Left lung (tissue), 4 donors: ENCODE measurements at regions not wholly inside any gene's neighbourhood (a gene's known extent, or its start where the extent isn't known, plus 50 kb on each side); places are given as distances from the start of the nearest gene placed in this dataset.
A peak's percentile ranks its signal among the peaks of the same experiment; 100 is the strongest.

Experiments used
- ATAC-seq: fragments of 200-7000 bp; cut with Tn5 transposase; one replicate; pipeline ENCODE4 v1.9.1; 2020; ENCODE audit warnings: moderate library complexity
- DNase-seq, 4 donors: peaks; one replicate each; pipeline ENCODE4 v3.0.0-alpha.2; 2013 to 2020
- H3K27ac ChIP-seq, 2 donors: fragments of 200-600 bp; sonication (generic) in 1 of 2; one replicate each; pipeline versions ENCODE4 v1.5.0 to v1.8.0; 2020 to 2021
- H3K27me3 ChIP-seq, 2 donors: fragments of 200-600 bp; sonication (generic) in 1 of 2; one replicate each; pipeline versions ENCODE4 v1.5.0 to v1.8.0; 2020 to 2021
- H3K36me3 ChIP-seq, 2 donors: fragments of 200-600 bp; sonication (generic) in 1 of 2; one replicate each; pipeline versions ENCODE4 v1.5.0 to v1.8.0; 2020 to 2021
- H3K4me1 ChIP-seq, 2 donors: fragments of 200-600 bp; one replicate each; pipeline ENCODE4 v1.8.0; 2021
- H3K4me3 ChIP-seq, 2 donors: fragments of 200-600 bp; sonication (generic) in 1 of 2; one replicate each; pipeline versions ENCODE4 v1.5.0 to v1.8.0; 2020 to 2021; ENCODE audit warnings: mild to moderate bottlenecking in 1 of 2
- H3K9me3 ChIP-seq, 2 donors: fragments of 200-600 bp; sonication (generic) in 1 of 2; one replicate each; pipeline versions ENCODE4 v1.5.0 to v1.8.0; 2020 to 2021
- intact Hi-C, 2 donors: fragments of 100-400 bp; cut with DNase I; formaldehyde crosslinking; loops; one replicate each; pipeline versions ENCODE4 v1.11.2 to v1.14.2; 2022
- TF ChIP-seq, protein P1 (sequence below), 2 donors: fragments of 200-600 bp; sonication (generic) in 1 of 2; IDR thresholded peaks; one replicate each; pipeline versions ENCODE4 v1.5.0 to v1.8.0; 2021; ENCODE audit warnings: antibody characterized with exemption in 2 of 2
- donor health status: DM: no; HTN: yes; CAD: no.
- donor health status: DM: no; HTN: no; CAD: no.

DNA sequence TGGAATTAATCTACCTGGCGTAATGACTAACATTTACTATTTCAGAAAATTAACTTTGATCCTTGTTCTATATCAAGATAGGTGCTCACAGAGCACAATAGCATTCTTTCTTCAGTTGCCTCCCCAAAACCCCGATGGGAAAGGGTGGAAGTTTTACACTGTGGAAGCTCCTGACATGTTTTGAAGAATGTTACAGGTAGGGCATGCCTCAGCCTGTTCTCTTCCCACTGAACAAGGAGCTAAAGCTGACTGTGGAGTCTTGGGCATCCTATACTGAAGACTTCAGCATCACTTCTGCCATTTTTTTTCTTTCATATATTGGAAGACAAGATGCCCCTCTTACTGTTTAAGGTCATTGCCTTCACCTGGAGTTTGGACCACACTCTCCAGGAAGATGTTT, 211.2 kb downstream of the SPP2 start:
- no peaks in the 10 kb centered on the region for H3K9me3 ChIP-seq
- ATAC-seq: no peak
- H3K4me3 ChIP-seq: no peak overlapping the region
- no peaks in the 10 kb centered on the region for H3K36me3 ChIP-seq
- no peak overlapping the region for H3K27ac ChIP-seq
- DNase-seq: no peak
- no peaks in the 10 kb centered on the region for H3K27me3 ChIP-seq
- intact Hi-C loops: no loop called here
- H3K4me1 ChIP-seq: no peaks in the 10 kb centered on the region
- TF ChIP-seq, protein P1, sequence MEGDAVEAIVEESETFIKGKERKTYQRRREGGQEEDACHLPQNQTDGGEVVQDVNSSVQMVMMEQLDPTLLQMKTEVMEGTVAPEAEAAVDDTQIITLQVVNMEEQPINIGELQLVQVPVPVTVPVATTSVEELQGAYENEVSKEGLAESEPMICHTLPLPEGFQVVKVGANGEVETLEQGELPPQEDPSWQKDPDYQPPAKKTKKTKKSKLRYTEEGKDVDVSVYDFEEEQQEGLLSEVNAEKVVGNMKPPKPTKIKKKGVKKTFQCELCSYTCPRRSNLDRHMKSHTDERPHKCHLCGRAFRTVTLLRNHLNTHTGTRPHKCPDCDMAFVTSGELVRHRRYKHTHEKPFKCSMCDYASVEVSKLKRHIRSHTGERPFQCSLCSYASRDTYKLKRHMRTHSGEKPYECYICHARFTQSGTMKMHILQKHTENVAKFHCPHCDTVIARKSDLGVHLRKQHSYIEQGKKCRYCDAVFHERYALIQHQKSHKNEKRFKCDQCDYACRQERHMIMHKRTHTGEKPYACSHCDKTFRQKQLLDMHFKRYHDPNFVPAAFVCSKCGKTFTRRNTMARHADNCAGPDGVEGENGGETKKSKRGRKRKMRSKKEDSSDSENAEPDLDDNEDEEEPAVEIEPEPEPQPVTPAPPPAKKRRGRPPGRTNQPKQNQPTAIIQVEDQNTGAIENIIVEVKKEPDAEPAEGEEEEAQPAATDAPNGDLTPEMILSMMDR (IDR thresholded peaks at IDR 0.05): no peak

DNA sequence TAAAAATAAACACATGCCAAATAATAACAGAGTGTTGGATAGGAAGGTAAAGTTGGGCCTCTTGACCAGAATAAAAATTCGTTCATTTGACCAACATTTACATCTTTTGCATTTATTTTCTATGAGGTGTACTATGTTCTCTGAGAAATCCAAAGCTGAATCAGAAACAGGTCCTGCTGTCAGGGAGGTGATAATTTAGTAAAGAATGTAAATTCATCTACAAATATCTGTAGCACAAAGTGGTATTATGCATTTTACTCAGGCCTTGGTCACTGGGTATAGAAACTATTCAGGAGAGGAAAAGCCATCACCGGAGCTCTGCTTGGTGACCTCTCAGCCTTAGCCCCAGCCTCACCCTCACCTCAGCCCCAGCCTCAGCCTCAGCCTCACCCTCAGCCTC, 208.9 kb downstream of the SPP2 start:
- H3K27me3 ChIP-seq: no peaks in the 10 kb centered on the region
- H3K27ac ChIP-seq: no peak overlapping the region
- DNase-seq: no peak
- intact Hi-C loops: no loop called here
- H3K4me3 ChIP-seq: no peak overlapping the region
- H3K36me3 ChIP-seq: no peaks in the 10 kb centered on the region
- ATAC-seq: no peak
- H3K4me1 ChIP-seq: no peaks in the 10 kb centered on the region
- H3K9me3 ChIP-seq: no peaks in the 10 kb centered on the region
- TF ChIP-seq, protein P1 (IDR thresholded peaks at IDR 0.05): no peak

DNA sequence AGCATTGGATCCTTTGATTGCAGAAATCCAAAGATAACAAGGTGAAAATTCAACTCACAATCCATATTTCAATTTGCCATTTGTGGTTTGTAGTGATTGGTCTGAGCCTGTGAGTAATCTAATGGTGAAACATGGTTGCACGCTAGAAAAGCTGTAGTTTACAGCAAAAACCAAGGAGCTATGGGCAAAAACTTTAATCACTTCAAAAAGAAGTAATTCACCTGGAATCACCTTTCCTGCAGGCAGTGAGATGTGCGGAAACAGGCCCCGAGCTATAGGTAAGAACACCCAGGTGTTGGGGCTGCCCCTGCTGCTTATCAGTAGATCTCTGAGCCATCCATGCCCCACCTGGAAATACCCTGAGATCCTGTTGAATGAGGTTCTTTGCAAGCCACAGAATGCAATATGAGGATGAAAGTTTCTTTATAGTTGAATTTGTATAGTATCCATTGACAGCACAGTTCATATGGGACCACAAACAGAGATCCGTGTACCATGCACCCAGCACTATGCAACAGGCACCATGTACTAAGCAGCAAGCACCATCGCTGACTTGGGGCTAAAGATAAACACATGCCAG, 208.2 kb downstream of the SPP2 start:
- no peaks in the 10 kb centered on the region for H3K4me1 ChIP-seq
- ATAC-seq: no peak

DNA sequence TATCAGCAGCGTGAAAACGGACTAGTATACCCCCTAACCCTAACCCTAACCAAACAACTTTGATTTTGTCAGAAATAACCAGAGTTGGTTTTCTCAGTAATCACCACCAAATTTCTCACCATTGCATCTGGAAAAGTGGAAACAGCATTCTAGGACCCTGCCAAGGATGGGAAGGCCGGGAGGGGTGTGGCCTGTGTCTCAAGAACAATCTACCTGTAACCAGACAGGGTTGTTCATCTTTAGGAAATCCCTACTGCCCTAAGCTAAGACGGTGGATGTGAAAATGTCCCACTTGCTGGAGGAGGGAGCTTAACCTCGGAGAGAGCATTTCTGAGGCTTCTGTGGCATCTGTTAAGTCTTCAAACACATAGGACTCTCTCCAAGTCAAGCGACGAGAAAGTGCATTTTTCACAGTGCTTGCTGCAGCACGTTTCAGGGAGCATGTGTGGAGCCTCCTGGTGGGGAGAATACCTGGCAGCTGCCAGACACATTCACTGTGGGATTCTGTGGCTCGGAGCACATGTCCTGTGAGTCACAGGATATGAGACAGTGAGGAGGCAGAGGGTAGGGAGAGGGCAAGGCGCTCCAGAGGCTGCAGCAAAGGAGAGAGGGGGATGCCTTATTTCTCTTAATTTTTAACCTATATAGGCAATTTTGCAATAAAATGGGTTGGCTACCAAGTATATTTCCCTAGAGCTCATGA, 207.5 kb downstream of the SPP2 start:
- DNase-seq: peak in 2 of 4 donors; percentile 26 to 63

More for the DNA sequence above, 208.2 kb downstream of the SPP2 start:
- Histone ChIP-seq H3K36me3 (no peaks in the 10 kb centered on the region), H3K27me3 (no peaks in the 10 kb centered on the region), H3K27ac (no peak overlapping the region), H3K4me3 (no peak overlapping the region), H3K9me3 (no peaks in the 10 kb centered on the region)
- TF ChIP-seq, protein P1 (IDR thresholded peaks at IDR 0.05): no peak
- DNase-seq: no peak
- intact Hi-C loops: no loop called here

DNA sequence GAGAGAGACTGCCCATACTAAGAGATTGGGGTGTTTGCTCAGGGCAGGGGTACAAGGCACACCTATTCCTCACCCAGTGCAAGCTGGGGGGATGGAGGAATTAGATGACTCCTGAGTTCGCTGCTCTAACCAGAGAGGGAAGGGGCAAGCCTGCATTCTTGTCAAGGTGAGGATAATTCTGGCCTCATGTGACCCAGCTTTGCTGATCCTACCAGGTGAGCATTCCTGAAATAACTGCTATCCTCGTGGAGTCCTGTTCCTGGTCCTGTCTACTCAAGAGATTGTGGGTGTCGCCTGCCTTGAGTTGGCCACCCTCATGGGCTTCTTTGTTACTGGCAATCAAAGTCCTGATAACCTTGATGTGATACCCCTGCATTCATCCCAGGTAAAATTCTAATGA, 206.0 kb downstream of the SPP2 start:
- no peaks in the 10 kb centered on the region for H3K27me3 ChIP-seq
- H3K4me3 ChIP-seq: no peak overlapping the region
- H3K9me3 ChIP-seq: no peaks in the 10 kb centered on the region
- TF ChIP-seq, protein P1 (IDR thresholded peaks at IDR 0.05): no peak
- no peaks in the 10 kb centered on the region for H3K4me1 ChIP-seq
- H3K36me3 ChIP-seq: no peaks in the 10 kb centered on the region
- H3K27ac ChIP-seq: no peak overlapping the region
- intact Hi-C loops: no loop called here
- no peak for ATAC-seq
- no peak for DNase-seq

More for the DNA sequence above, 207.5 kb downstream of the SPP2 start:
- H3K9me3 ChIP-seq: no peaks in the 10 kb centered on the region
- no peaks in the 10 kb centered on the region for H3K36me3 ChIP-seq
- peak; percentile 92 for ATAC-seq
- H3K4me3 ChIP-seq: no peak overlapping the region
- H3K27me3 ChIP-seq: no peaks in the 10 kb centered on the region
- intact Hi-C loops: no loop called here
- H3K4me1 ChIP-seq: no peaks in the 10 kb centered on the region
- H3K27ac ChIP-seq: no peak overlapping the region
- TF ChIP-seq, protein P1 (IDR thresholded peaks at IDR 0.05): no peak
